MCF 10A (cell line): ENCODE measurements at regions not wholly inside any gene's neighbourhood (a gene's known extent, or its start where the extent isn't known, plus 50 kb on each side); places are given as distances from the start of the nearest gene placed in this dataset.

ENCODE experiments used
- BruUV-seq: library from RNA; stranded (reverse); fragments of 400-500 nt; replicated peaks from 2 replicates; lab custom pipeline; 2021; lab: Mats Ljungman, UMichigan
- CTCF ChIA-PET: fragments of 300-600 bp; sonication (Branson Sonifier 250); formaldehyde crosslinking; extraction: SDS; loops from one replicate; lab custom pipeline; 2021; ENCODE audit warnings: antibody characterized with exemption, inconsistent platforms; lab: Yijun Ruan, JAX
- POLR2A ChIA-PET: fragments of 300-600, 350-650 bp; sonication (Branson Sonifier 250); formaldehyde crosslinking; extraction: SDS; loops from one replicate; lab custom pipeline; 2020; ENCODE audit warnings: antibody characterized with exemption, inconsistent platforms; lab: Yijun Ruan, JAX
- DNase-seq: peaks from one replicate; pipeline ENCODE4 v3.0.0-alpha.2; 2018; ENCODE audit not compliant: unreplicated experiment
- H3K27ac Mint-ChIP-seq: one replicate; pipeline ENCODE4 v1.8.0; 2022; ENCODE audit warnings: mild to moderate bottlenecking, low read depth, mixed read lengths; ENCODE audit not compliant: unreplicated experiment
- H3K27me3 Mint-ChIP-seq: one replicate; pipeline ENCODE4 v1.8.0; 2022; ENCODE audit warnings: mixed read lengths; ENCODE audit not compliant: insufficient read depth, unreplicated experiment
- H3K36me3 Mint-ChIP-seq: one replicate; pipeline ENCODE4 v1.8.0; 2022; ENCODE audit warnings: mild to moderate bottlenecking, moderate library complexity, mixed read lengths; ENCODE audit not compliant: insufficient read depth, unreplicated experiment
- H3K4me1 Mint-ChIP-seq: one replicate; pipeline ENCODE4 v1.8.0; 2022; ENCODE audit warnings: mixed read lengths; ENCODE audit not compliant: insufficient read depth, unreplicated experiment
- H3K4me3 Mint-ChIP-seq: one replicate; pipeline ENCODE4 v1.8.0; 2022; ENCODE audit warnings: mild to moderate bottlenecking, moderate library complexity, mixed read lengths; ENCODE audit not compliant: unreplicated experiment
- H3K9me3 Mint-ChIP-seq: one replicate; pipeline ENCODE4 v1.8.0; 2022; ENCODE audit warnings: mixed read lengths; ENCODE audit not compliant: unreplicated experiment
- intact Hi-C: fragments of 100-400 bp; cut with micrococcal nuclease; formaldehyde crosslinking; loops from 2 replicates; pipeline ENCODE4 v1.14.1; 2022
- TF ChIP-seq, protein P1 (sequence below): fragments of 200-600 bp; IDR thresholded peaks from one replicate; pipeline ENCODE4 v1.8.0; 2022; ENCODE audit warnings: antibody characterized with exemption, mild to moderate bottlenecking; ENCODE audit not compliant: unreplicated experiment

DNA sequence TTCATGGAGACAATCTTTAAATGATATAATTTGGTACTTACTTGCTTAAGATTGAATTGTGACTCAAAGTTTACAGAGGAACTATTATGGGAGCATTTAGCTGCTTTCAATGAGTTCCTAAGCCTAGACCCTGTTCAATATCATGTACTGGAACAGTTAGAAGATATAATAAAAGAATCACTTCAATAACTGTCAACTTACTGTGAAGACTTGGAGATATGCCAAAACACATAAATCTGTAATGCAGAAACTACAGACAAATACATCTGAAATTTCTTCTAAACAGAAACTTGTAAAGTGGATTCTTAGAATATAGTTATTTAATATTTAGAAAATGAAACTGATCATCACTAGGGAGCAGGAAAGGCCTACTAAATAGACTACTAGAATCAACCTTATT lies 259.3 kb downstream of the HLX start:
- Mint-ChIP-seq H3K36me3 (no peaks in the 10 kb centered on the region), H3K4me3 (no peak overlapping the region), H3K27ac (no peak overlapping the region), H3K4me1 (no peaks in the 10 kb centered on the region), H3K27me3 (no peaks in the 10 kb centered on the region), H3K9me3 (peaks cover 8% of the 10 kb centered on the region)
- no peak for DNase-seq
- CTCF ChIA-PET, result interaction anchor here (1.5 kb wide), 1 partner anchor 230 kb away, joined by 4 read pairs; no protein-coding TSS in a partner anchor
- TF ChIP-seq, protein P1, sequence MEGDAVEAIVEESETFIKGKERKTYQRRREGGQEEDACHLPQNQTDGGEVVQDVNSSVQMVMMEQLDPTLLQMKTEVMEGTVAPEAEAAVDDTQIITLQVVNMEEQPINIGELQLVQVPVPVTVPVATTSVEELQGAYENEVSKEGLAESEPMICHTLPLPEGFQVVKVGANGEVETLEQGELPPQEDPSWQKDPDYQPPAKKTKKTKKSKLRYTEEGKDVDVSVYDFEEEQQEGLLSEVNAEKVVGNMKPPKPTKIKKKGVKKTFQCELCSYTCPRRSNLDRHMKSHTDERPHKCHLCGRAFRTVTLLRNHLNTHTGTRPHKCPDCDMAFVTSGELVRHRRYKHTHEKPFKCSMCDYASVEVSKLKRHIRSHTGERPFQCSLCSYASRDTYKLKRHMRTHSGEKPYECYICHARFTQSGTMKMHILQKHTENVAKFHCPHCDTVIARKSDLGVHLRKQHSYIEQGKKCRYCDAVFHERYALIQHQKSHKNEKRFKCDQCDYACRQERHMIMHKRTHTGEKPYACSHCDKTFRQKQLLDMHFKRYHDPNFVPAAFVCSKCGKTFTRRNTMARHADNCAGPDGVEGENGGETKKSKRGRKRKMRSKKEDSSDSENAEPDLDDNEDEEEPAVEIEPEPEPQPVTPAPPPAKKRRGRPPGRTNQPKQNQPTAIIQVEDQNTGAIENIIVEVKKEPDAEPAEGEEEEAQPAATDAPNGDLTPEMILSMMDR, result no peak
- BruUV-seq, result no TSS peak
- intact Hi-C loops, result no loop called here
- POLR2A ChIA-PET, result no interaction called here

DNA sequence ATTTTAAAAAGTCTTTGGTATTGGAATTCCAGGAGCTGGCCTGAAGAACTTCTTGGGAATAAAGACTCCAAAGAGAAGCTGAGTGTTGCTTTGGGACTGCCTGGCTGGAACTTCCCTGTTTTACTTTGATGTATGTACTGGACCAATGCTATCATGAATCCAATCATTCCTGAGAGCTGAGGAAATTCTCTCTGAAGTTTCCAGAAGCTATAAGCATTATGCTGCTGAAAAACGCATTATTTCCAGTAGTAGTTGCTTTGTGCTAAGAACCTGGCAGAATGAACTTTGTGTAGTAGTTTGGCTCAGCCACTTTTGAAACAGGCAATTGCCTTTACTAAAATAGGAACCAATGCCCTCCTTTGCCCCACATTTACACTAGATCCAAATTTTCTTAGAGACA lies 260.7 kb downstream of the HLX start:
- no peak for DNase-seq
- H3K27ac Mint-ChIP-seq, result no peak overlapping the region
- TF ChIP-seq, protein P1, result no peak
- ChIA-PET CTCF (interaction anchor here (1.0 to 1.3 kb wide), 3 partner anchors 15 to 296 kb away, joined by 3 read pairs; no protein-coding TSS in a partner anchor), POLR2A (no interaction called here)
- H3K36me3 Mint-ChIP-seq, result no peaks in the 10 kb centered on the region
- no TSS peak for BruUV-seq
- intact Hi-C loops, result no loop called here
- H3K4me1 Mint-ChIP-seq, result no peaks in the 10 kb centered on the region
- no peak overlapping the region for H3K4me3 Mint-ChIP-seq
- no peaks in the 10 kb centered on the region for H3K27me3 Mint-ChIP-seq
- H3K9me3 Mint-ChIP-seq, result peaks cover 8% of the 10 kb centered on the region

DNA sequence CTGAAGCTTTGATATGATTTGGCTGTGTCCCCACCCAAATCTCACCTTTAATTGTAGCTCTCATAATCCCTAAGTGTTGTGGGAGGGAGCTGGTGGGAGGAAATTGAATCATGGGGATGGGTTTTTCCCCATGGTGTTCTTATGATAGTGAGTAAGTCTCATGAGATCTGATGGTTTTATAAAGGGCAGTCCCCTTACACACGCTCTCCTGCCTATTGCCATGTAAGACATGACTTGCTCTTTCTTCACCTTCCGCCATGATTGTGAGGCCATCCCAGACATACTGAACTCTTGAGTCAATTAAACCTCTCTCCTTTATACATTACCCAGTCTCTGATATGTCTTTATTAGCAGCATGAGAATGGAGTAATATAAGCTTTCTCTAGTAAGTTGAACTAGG lies 261.9 kb downstream of the HLX start:
- Mint-ChIP-seq H3K27me3 (no peaks in the 10 kb centered on the region), H3K9me3 (peaks cover 8% of the 10 kb centered on the region), H3K4me1 (no peaks in the 10 kb centered on the region), H3K27ac (no peak overlapping the region), H3K36me3 (no peaks in the 10 kb centered on the region), H3K4me3 (no peak overlapping the region)
- no peak for DNase-seq
- ChIA-PET POLR2A (interaction anchor here (1.0 kb wide), 1 partner anchor 15 kb away, joined by 3 read pairs; no protein-coding TSS in a partner anchor), CTCF (interaction anchor here (1.2 kb wide), 1 partner anchor 111 kb away, joined by 3 read pairs; no protein-coding TSS in a partner anchor)
- BruUV-seq, result no TSS peak
- intact Hi-C loops, result no loop called here
- TF ChIP-seq, protein P1, result no peak

DNA sequence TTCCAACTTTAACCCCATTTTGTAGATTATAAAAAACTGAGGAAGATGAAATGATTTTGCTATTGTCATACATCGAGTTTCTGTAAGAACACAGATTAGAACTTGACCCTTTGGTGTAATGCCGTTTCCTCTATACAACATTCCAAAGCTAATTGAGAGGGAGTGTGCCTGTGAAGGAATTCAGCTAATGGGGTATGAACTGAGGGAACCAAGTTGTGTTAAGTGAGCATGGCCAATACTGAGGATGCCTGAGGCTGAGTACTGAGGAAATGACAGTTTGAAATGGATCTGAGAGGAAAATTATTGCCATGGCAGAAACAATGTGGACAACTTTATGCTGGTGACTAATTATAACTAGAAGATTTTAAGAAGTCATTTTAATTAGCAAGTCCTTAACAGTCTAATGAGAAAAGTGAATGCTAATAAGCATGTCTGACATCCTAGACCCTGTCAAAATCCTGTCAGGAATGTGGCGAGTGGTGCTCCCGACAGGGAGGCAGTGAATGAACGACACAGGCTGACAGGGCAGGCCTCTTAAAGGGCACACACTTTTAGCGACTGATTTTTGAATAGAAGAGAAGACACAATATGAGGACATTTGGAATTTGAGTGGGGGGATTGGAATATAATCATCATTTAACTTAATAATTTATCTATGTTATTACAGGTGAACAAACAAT lies 262.5 kb downstream of the HLX start:
- POLR2A ChIA-PET, result interaction anchor here (1.0 kb wide), 1 partner anchor 16 kb away, joined by 3 read pairs; no protein-coding TSS in a partner anchor
- H3K4me1 Mint-ChIP-seq, result no peaks in the 10 kb centered on the region
- CTCF ChIA-PET, result no interaction called here
- TF ChIP-seq, protein P1, result no peak
- H3K27ac Mint-ChIP-seq, result no peak overlapping the region
- intact Hi-C loops, result no loop called here
- H3K4me3 Mint-ChIP-seq, result no peak overlapping the region
- DNase-seq, result no peak
- no peaks in the 10 kb centered on the region for H3K36me3 Mint-ChIP-seq
- no peaks in the 10 kb centered on the region for H3K27me3 Mint-ChIP-seq
- peaks cover 8% of the 10 kb centered on the region for H3K9me3 Mint-ChIP-seq
- no TSS peak for BruUV-seq
